GM12875 (cell line): ENCODE measurements at regions not wholly inside any gene's neighbourhood (a gene's known extent, or its start where the extent isn't known, plus 50 kb on each side); places are given as distances from the start of the nearest gene placed in this dataset.

Experiments used
- H3K4me3 ChIP-seq: one replicate; pipeline ENCODE4 v1.5.1; 2011; ENCODE audit warnings: low read depth, low read length, control low read depth
- CTCF ChIP-seq: IDR thresholded peaks from 2 replicates; pipeline ENCODE4 v1.5.1; 2011; ENCODE audit warnings: low read depth, mild to moderate bottlenecking, control low read depth, inconsistent platforms, low read length, moderate library complexity, borderline replicate concordance; ENCODE audit not compliant: insufficient read depth

DNA sequence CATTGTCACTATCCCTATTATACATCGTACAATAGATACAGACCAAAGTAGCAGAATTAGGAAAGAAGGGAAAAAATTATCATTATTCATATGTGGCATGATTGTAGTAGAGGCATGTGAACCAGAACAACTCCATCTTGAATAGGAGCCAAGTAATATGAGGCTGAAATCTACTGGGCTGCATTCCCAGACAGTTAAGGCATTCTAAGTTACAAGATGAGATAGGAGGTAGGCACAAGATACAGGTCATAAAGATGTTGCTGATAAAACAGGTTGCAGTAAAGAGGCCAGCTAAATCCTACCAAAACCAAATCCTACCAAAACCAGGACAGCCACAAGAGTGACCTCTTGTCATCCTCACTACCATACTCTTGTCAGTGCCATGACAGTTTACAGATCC lies 1035.4 kb upstream of the SEMA6D start:
- TF ChIP-seq CTCF, result no peak
- no peak overlapping the region for H3K4me3 ChIP-seq

GRCh38 chr15:46682969-46683791 lies 1034.1 kb upstream of the SEMA6D start:
- H3K4me3 ChIP-seq, result no peak overlapping the region
- TF ChIP-seq CTCF, result no peak

DNA sequence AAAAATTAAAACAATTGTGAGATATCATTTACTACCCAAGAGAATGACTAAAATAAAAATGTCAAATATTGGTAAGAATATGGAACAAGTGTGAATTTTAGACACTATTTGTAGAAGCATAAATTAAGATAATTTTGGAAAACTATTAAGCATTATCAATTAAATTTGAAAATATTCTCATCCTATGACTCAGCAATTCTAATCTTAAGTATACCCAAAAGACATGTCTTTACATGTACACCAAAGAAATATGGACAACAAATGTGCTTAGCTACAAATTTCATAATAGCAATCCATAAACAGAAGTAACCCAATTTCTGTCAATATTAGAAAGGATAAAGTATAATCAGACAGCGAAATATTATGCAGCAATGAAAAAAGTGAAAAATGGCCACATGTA lies 1032.2 kb upstream of the SEMA6D start:
- TF ChIP-seq CTCF, result no peak
- no peak overlapping the region for H3K4me3 ChIP-seq

DNA sequence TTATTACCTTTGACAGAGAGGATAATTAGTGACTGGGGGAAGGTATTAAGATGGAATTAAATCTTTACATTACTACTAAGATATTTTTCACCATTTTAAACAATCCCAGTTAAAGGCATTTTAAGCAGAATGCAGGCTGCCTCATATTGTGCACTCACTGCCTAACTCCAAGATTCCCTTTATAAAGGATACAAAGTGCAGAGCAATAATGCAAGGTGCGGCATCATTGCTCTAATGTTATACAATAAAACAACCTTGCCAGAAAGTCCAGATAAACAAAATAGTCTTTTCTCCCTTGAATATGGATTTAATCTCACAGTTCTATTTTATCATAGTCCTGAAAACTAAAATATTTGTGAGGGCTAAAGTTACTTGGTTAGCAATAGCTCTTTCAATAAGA lies 1031.6 kb upstream of the SEMA6D start:
- TF ChIP-seq CTCF, result no peak
- H3K4me3 ChIP-seq, result no peak overlapping the region

DNA sequence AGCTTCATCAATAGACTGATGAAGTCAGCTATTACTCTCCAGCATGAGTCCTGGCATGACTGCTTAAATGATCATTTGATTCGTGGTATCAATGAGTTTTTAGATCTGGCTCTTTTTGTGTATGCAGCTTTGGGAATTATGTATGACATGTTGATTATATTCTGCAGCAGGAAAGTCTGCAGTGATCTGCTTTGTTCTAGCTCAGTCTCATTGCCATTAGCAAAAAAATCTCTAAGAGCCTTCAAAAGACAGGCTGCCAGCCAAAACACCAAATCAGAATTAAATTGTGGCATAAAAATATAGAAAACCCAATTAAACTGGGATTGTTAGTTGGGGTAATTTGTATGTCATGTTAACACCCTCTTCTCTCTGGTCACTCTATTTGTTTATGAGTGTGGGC lies 1021.0 kb upstream of the SEMA6D start:
- H3K4me3 ChIP-seq, result no peak overlapping the region
- TF ChIP-seq CTCF, result no peak

GRCh38 chr15:46701346-46701745 lies 1016.0 kb upstream of the SEMA6D start:
- H3K4me3 ChIP-seq, result no peak overlapping the region
- no peak for TF ChIP-seq CTCF

GRCh38 chr15:46701896-46702295 lies 1015.4 kb upstream of the SEMA6D start:
- no peak for TF ChIP-seq CTCF
- H3K4me3 ChIP-seq, result no peak overlapping the region
